HG02970 (cell line): ENCODE measurements at regions not wholly inside any gene's neighbourhood (a gene's known extent, or its start where the extent isn't known, plus 50 kb on each side); places are given as distances from the start of the nearest gene placed in this dataset.
"Not testable (repeated sequence)": the region's sequence is repeated elsewhere in the genome, so short reads cannot be mapped to it uniquely, and the experiment has no call there.

ENCODE experiments used
- ATAC-seq: cut with Tn5 transposase; IDR thresholded peaks from one replicate; pipeline ENCODE4 v1.9.1; 2021; ENCODE audit warnings: mild to moderate bottlenecking, moderate library complexity, moderate number of reproducible peaks; ENCODE audit not compliant: unreplicated experiment, low FRiP score

GRCh38 chr7:142579946-142580345 is 169.3 kb upstream of the PRSS1 start:
- ATAC-seq, result no peak

GRCh38 chr7:142575351-142575750 is 173.9 kb upstream of the PRSS1 start:
- ATAC-seq, result not testable (repeated sequence)

- no peak for ATAC-seq
Measured at GRCh38 chr7:142571581-142571980, 177.7 kb upstream of the PRSS1 start.

- ATAC-seq, result no peak
Measured at GRCh38 chr7:142569851-142570250, 179.4 kb upstream of the PRSS1 start.

GRCh38 chr7:142568435-142569097 is 180.7 kb upstream of the PRSS1 start:
- ATAC-seq, result no peak

- no peak for ATAC-seq
Measured at GRCh38 chr7:142567201-142568075, 181.8 kb upstream of the PRSS1 start.

GRCh38 chr7:142566271-142566670 is 183.0 kb upstream of the PRSS1 start:
- no peak for ATAC-seq

GRCh38 chr7:142564125-142564524 is 185.1 kb upstream of the PRSS1 start:
- not testable (repeated sequence) for ATAC-seq

- no peak for ATAC-seq
Measured at GRCh38 chr7:142563470-142563869, 185.8 kb upstream of the PRSS1 start.

GRCh38 chr7:142562688-142563087 is 186.6 kb upstream of the PRSS1 start:
- ATAC-seq, result no peak

- ATAC-seq, result not testable (repeated sequence)
Measured at GRCh38 chr7:142561396-142561795, 187.9 kb upstream of the PRSS1 start.

- not testable (repeated sequence) for ATAC-seq
Measured at GRCh38 chr7:142560770-142561169, 188.5 kb upstream of the PRSS1 start.

GRCh38 chr7:142560166-142560565 is 189.1 kb upstream of the PRSS1 start:
- no peak for ATAC-seq

- ATAC-seq, result peak; percentile 76
Measured at GRCh38 chr7:142557971-142558582, 191.2 kb upstream of the PRSS1 start.

- no peak for ATAC-seq
Measured at GRCh38 chr7:142556740-142557139, 192.5 kb upstream of the PRSS1 start.

- no peak for ATAC-seq
Measured at GRCh38 chr7:142554560-142555532, 194.4 kb upstream of the PRSS1 start.

GRCh38 chr7:142553216-142553615 is 196.1 kb upstream of the PRSS1 start:
- no peak for ATAC-seq

GRCh38 chr7:142548978-142549377 is 200.3 kb upstream of the PRSS1 start:
- no peak for ATAC-seq

- ATAC-seq, result no peak
Measured at GRCh38 chr7:142546452-142546851, 202.8 kb upstream of the PRSS1 start.

GRCh38 chr7:142542942-142543341 is 206.3 kb upstream of the PRSS1 start:
- ATAC-seq, result no peak
